NCI-H1048 (cell line): ENCODE measurements at regions not wholly inside any gene's neighbourhood (a gene's known extent, or its start where the extent isn't known, plus 50 kb on each side); places are given as distances from the start of the nearest gene placed in this dataset.

Source experiments
- DNase-seq: peaks from one replicate; lab custom pipeline; 2025; lab: John Stamatoyannopoulos, UW

GRCh38 chr21:16911166-16911607 lies 601.7 kb upstream of the CXADR start:
- no peak for DNase-seq

GRCh38 chr21:16912075-16912474 lies 600.8 kb upstream of the CXADR start:
- DNase-seq = no peak

- DNase-seq = no peak
Observed at GRCh38 chr21:16913010-16913409, 599.8 kb upstream of the CXADR start.

GRCh38 chr21:16928439-16928838 lies 584.4 kb upstream of the CXADR start:
- DNase-seq = no peak

GRCh38 chr21:16932314-16932713 lies 580.5 kb upstream of the CXADR start:
- no peak for DNase-seq

- no peak for DNase-seq
Observed at GRCh38 chr21:16942703-16943102, 570.1 kb upstream of the CXADR start.

- no peak for DNase-seq
Observed at GRCh38 chr21:16943231-16943630, 569.6 kb upstream of the CXADR start.

- no peak for DNase-seq
Observed at GRCh38 chr21:16945580-16945979, 567.3 kb upstream of the CXADR start.

GRCh38 chr21:16956824-16957223 lies 556.0 kb upstream of the CXADR start:
- DNase-seq = no peak

GRCh38 chr21:16965424-16965823 lies 547.4 kb upstream of the CXADR start:
- DNase-seq = no peak

- DNase-seq = no peak
Observed at GRCh38 chr21:16968436-16968835, 544.4 kb upstream of the CXADR start.

GRCh38 chr21:16969636-16970035 lies 543.2 kb upstream of the CXADR start:
- DNase-seq = no peak

- DNase-seq = no peak
Observed at GRCh38 chr21:16974060-16974459, 538.8 kb upstream of the CXADR start.

GRCh38 chr21:16976193-16976592 lies 536.6 kb upstream of the CXADR start:
- no peak for DNase-seq

GRCh38 chr21:16978309-16978895 lies 534.4 kb upstream of the CXADR start:
- no peak for DNase-seq

GRCh38 chr21:16979574-16979973 lies 533.3 kb upstream of the CXADR start:
- no peak for DNase-seq

GRCh38 chr21:16983420-16983819 lies 529.4 kb upstream of the CXADR start:
- no peak for DNase-seq

GRCh38 chr21:16992448-16992847 lies 520.4 kb upstream of the CXADR start:
- DNase-seq = no peak

- no peak for DNase-seq
Observed at GRCh38 chr21:16993416-16994038, 519.3 kb upstream of the CXADR start.

- DNase-seq = no peak
Observed at GRCh38 chr21:17002594-17003257, 510.1 kb upstream of the CXADR start.

- no peak for DNase-seq
Observed at GRCh38 chr21:17003258-17003615, 509.6 kb upstream of the CXADR start.

GRCh38 chr21:17003763-17004373 lies 509.0 kb upstream of the CXADR start:
- DNase-seq = no peak

GRCh38 chr21:17032141-17032655 lies 480.6 kb upstream of the CXADR start:
- DNase-seq = no peak
